ENCODE measurements at regions not wholly inside any gene's neighbourhood (a gene's known extent, or its start where the extent isn't known, plus 50 kb on each side); places are given as distances from the start of the nearest gene placed in this dataset.

DNA sequence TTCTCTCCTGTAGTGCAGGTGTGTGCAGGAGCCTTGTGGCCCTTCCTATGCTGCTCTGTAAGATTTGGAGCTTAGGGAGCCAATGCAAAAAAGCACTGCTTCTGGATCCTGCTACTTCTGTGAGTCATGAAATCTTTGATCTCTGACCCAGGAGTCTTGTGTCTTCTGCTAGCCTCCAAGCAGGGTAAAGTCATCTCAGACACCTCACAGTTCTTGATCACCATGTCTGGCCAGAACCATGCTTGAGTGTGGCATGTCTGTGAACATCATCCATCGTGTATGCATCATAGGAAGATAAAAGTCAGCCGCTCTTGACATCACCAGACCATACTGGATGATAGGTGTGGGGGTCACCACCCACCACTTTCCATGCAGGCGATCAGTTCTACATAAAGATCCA is 247.8 kb downstream of the RPLP1 start:
- intact Hi-C loops (cut with micrococcal nuclease), result no loop called here
- TF ChIP-seq CTCF (IDR thresholded peaks at IDR 0.05; ENCODE audit: unreplicated experiment), result no peak
- ChIA-PET POLR2A (no interaction called here), CTCF (interaction anchor here (1.0 kb wide), 1 partner anchor 238 kb away, joined by 3 read pairs; no protein-coding TSS in a partner anchor)
- peaks cover 7% of the 10 kb centered on the region for H3K9me3 Mint-ChIP-seq (ENCODE audit: unreplicated experiment)
- no TSS peak for BruUV-seq (replicated peaks)
- no peaks in the 10 kb centered on the region for H3K4me1 Mint-ChIP-seq (ENCODE audit: insufficient read depth, unreplicated experiment)
- no peak for DNase-seq (ENCODE audit: unreplicated experiment)
- H3K27me3 Mint-ChIP-seq (ENCODE audit: insufficient read depth, unreplicated experiment), result peaks cover 19% of the 10 kb centered on the region
- H3K27ac Mint-ChIP-seq (ENCODE audit: low read depth, unreplicated experiment), result no peak overlapping the region
- H3K36me3 Mint-ChIP-seq (ENCODE audit: insufficient read depth, unreplicated experiment), result no peaks in the 10 kb centered on the region
- H3K4me3 Mint-ChIP-seq (ENCODE audit: unreplicated experiment), result no peak overlapping the region

DNA sequence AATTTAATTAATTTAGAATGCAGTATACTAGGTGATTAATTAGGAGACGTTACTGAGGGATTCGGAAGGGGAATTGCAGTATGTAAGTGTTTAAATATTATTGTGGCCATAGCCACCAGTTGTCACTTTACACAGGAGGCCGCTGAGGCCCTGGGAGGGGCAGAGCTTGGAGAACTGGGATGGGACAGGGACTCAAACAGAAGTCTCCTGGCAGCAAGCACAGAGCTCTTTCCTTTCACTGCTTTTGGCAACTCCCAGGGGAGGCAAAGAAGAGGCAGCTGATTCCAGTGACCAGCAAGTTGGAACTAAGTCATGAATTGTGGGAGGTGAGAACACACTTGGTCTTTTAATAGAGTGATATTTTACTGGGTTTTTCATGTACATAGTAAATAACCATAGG is 248.6 kb downstream of the RPLP1 start:
- no peak for TF ChIP-seq CTCF (IDR thresholded peaks at IDR 0.05; ENCODE audit: unreplicated experiment)

GRCh38 chr15:69703532-69704187 is 251.0 kb downstream of the RPLP1 start:
- Mint-ChIP-seq H3K27me3 (ENCODE audit: insufficient read depth, unreplicated experiment) (peaks cover 9% of the 10 kb centered on the region), H3K4me3 (ENCODE audit: unreplicated experiment) (no peak overlapping the region), H3K27ac (ENCODE audit: low read depth, unreplicated experiment) (peak overlapping the region; percentile 42), H3K9me3 (ENCODE audit: unreplicated experiment) (peaks cover 7% of the 10 kb centered on the region), H3K4me1 (ENCODE audit: insufficient read depth, unreplicated experiment) (no peaks in the 10 kb centered on the region), H3K36me3 (ENCODE audit: insufficient read depth, unreplicated experiment) (peaks cover 5% of the 10 kb centered on the region)
- intact Hi-C loops (cut with micrococcal nuclease), result no loop called here
- no peak for DNase-seq (ENCODE audit: unreplicated experiment)
- ChIA-PET CTCF (interaction anchor here (1.2 kb wide), 1 partner anchor 28 kb away, joined by 5 read pairs; no protein-coding TSS in a partner anchor), POLR2A (no interaction called here)
- no peak for TF ChIP-seq CTCF (IDR thresholded peaks at IDR 0.05; ENCODE audit: unreplicated experiment)
- BruUV-seq (replicated peaks), result no TSS peak

More for the DNA sequence above, 248.6 kb downstream of the RPLP1 start:
- Mint-ChIP-seq H3K4me3 (ENCODE audit: unreplicated experiment) (no peak overlapping the region), H3K4me1 (ENCODE audit: insufficient read depth, unreplicated experiment) (no peaks in the 10 kb centered on the region), H3K36me3 (ENCODE audit: insufficient read depth, unreplicated experiment) (no peaks in the 10 kb centered on the region), H3K27ac (ENCODE audit: low read depth, unreplicated experiment) (no peak overlapping the region), H3K9me3 (ENCODE audit: unreplicated experiment) (peaks cover 7% of the 10 kb centered on the region), H3K27me3 (ENCODE audit: insufficient read depth, unreplicated experiment) (peaks cover 19% of the 10 kb centered on the region)
- ChIA-PET POLR2A (no interaction called here), CTCF (interaction anchor here (1.6 kb wide), 1 partner anchor 13 kb away, joined by 4 read pairs; no protein-coding TSS in a partner anchor)
- intact Hi-C loops (cut with micrococcal nuclease), result no loop called here
- no peak for DNase-seq (ENCODE audit: unreplicated experiment)
- no TSS peak for BruUV-seq (replicated peaks)

DNA sequence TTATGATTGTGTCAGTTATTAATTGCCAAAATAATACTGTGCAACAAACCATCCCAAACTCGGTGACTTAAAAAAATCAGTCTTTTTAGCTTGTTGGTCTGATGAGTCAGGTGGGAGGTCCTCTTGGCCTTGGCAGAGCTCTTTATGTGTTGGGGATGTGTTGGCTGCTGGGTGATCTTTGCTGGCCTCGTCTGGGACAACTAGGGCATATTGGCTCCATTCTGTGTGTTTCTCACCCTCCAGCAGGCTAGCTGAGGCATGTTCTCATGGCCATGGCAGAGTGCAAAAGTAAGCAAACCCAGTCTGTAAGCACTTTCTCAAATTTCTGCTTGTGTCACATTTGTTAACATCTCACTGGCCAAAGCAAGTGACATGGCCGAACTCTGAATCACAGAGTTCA is 251.6 kb downstream of the RPLP1 start:
- H3K27ac Mint-ChIP-seq (ENCODE audit: low read depth, unreplicated experiment), result peak overlapping the region; percentile 42
- BruUV-seq (replicated peaks), result no TSS peak
- DNase-seq (ENCODE audit: unreplicated experiment), result peak; percentile 7
- H3K36me3 Mint-ChIP-seq (ENCODE audit: insufficient read depth, unreplicated experiment), result peaks cover 5% of the 10 kb centered on the region
- H3K27me3 Mint-ChIP-seq (ENCODE audit: insufficient read depth, unreplicated experiment), result peaks cover 3% of the 10 kb centered on the region
- no peak for TF ChIP-seq CTCF (IDR thresholded peaks at IDR 0.05; ENCODE audit: unreplicated experiment)
- intact Hi-C loops (cut with micrococcal nuclease), result no loop called here
- CTCF ChIA-PET, result interaction anchor here (1.2 kb wide), 1 partner anchor 28 kb away, joined by 5 read pairs; no protein-coding TSS in a partner anchor
- H3K9me3 Mint-ChIP-seq (ENCODE audit: unreplicated experiment), result peaks cover 8% of the 10 kb centered on the region
- no peak overlapping the region for H3K4me3 Mint-ChIP-seq (ENCODE audit: unreplicated experiment)
- POLR2A ChIA-PET, result no interaction called here
- no peaks in the 10 kb centered on the region for H3K4me1 Mint-ChIP-seq (ENCODE audit: insufficient read depth, unreplicated experiment)
